NCI-H345 (cell line): ENCODE measurements at regions not wholly inside any gene's neighbourhood (a gene's known extent, or its start where the extent isn't known, plus 50 kb on each side); places are given as distances from the start of the nearest gene placed in this dataset.

Experiments used
- DNase-seq: peaks from one replicate; lab custom pipeline; 2025; lab: John Stamatoyannopoulos, UW

GRCh38 chr9:85428230-85428629, 313.5 kb downstream of the AGTPBP1 start:
- no peak for DNase-seq

GRCh38 chr9:85427772-85428171, 314.0 kb downstream of the AGTPBP1 start:
- DNase-seq: no peak

- DNase-seq: peak; percentile 47
Measured at GRCh38 chr9:85425153-85425611, 316.6 kb downstream of the AGTPBP1 start.

- no peak for DNase-seq
Measured at GRCh38 chr9:85423422-85423821, 318.3 kb downstream of the AGTPBP1 start.

- no peak for DNase-seq
Measured at GRCh38 chr9:85421641-85422040, 320.1 kb downstream of the AGTPBP1 start.

GRCh38 chr9:85420750-85421149, 321.0 kb downstream of the AGTPBP1 start:
- no peak for DNase-seq

- no peak for DNase-seq
Measured at GRCh38 chr9:85417674-85418073, 324.1 kb downstream of the AGTPBP1 start.

DNA sequence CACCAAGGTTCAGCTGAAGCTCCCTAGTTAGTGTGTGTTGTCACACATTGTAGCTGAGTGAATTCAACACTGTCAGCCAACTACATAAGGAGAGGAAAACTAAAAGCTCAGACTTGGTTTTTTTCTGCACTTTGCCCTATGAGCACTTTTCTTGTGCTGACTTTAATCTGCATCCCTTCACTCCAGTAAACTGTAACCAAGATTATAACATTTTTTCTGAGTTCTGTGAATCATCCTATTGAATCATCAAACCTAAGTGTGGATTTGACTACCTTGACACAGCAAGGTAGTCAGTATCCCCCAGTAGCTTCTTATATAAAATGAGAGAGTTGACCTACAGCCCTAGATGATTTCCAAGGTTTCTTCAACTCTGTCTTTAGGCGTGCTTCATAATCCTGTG, 325.0 kb downstream of the AGTPBP1 start:
- DNase-seq: no peak

GRCh38 chr9:85414390-85414789, 327.4 kb downstream of the AGTPBP1 start:
- DNase-seq: no peak

DNA sequence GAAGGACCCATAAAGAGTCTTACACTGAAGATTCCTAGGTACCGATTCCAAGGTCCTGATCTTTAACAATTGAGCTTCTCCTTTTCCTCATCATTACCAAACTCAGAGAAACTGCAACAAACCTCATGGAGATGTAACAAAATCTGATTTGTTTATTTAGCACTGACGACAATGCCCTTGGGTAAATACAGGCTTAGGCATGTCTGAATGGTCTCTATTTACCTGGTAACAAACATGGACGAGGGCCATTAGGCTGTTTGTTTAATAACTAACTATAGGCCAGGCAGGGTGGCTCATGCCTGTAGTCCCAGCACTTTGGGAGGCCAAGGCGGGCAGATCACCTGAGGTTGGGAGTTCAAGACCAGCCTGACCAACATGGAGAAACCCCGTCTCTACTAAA, 333.3 kb downstream of the AGTPBP1 start:
- DNase-seq: peak; percentile 9

DNA sequence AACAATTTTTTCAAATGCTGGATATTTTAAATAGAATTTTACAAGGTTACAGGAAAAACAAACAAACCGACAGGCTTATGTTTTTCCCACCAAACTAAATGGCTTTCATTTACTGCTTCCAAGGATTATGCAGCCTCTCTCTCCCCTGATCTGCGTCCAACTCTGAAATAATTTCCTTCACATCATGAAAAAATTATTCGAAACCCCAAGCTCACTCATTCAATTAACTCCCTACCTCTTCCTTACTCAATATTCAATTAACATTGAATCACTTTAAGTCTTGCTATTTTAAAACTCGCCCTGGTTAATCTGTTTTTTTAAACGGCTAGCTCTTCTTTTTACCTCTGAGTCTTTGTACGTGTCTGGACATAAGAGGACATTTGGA, 336.2 kb downstream of the AGTPBP1 start:
- DNase-seq: no peak

GRCh38 chr9:85404911-85405565, 336.7 kb downstream of the AGTPBP1 start:
- DNase-seq: no peak

- no peak for DNase-seq
Measured at GRCh38 chr9:85402551-85402950, 339.2 kb downstream of the AGTPBP1 start.

DNA sequence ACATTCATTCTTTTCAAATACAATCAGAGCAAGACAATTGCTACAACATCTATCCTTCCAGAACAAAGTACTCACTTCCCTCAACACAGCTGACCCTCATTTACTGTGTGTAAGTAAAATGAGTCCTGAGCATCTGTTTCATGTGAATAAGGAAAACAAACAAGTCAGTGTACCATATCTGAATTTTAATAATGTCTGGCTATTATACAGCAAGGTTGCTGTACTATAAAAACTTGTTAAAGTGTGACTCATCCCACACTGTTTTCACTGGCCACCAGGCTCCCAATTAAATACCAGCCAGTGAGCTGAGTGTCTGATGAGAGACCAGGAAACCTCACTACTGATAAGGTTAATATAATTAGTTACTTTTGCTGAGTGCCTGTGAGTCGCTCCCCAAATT, 339.8 kb downstream of the AGTPBP1 start:
- no peak for DNase-seq

- DNase-seq: no peak
Measured at GRCh38 chr9:85397005-85397404, 344.7 kb downstream of the AGTPBP1 start.

DNA sequence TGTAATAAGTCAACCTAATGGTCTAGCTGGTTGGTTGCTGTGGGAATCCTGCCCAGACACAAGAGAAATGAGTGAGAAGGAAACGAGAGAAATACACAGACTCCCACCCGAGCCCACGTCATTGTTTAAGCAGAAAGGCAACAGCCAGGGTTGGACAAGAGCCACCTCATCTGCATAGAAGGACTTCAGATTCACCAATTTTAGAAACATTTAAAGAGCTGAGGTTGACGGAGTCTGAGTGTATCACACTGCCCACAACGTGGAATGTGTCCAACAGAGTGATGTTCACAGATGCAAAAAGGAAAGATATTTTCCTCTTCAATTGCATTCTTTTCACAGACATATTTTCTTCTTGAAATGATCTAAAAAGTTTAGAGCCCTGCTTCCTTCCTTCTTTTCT, 349.5 kb downstream of the AGTPBP1 start:
- DNase-seq: no peak

DNA sequence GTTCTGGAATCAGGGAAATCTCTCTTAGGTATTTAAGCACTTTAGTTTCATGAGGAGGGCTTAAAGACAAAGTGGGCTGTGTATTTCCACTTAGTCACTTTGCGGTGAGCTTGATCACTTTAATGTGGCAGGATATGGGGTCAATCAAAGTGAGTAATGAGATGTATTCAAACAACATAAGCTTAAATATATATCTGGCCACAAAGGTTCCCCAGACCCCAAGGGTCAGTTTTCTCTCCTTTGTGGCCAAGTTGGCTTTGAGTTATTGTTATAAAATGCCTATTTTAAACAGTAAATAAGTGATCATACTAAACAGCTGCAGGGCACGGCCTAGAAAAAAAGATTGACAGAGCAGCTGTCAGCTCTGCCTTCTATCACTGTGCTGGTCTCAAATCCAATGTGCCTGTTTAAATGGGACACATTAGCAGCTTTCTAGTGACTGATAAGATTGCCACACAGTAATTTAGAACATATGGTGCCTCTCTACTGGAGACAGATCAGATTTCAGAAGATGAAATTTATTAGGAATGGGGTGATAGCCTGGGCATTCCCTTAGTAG, 363.9 kb downstream of the AGTPBP1 start:
- no peak for DNase-seq

DNA sequence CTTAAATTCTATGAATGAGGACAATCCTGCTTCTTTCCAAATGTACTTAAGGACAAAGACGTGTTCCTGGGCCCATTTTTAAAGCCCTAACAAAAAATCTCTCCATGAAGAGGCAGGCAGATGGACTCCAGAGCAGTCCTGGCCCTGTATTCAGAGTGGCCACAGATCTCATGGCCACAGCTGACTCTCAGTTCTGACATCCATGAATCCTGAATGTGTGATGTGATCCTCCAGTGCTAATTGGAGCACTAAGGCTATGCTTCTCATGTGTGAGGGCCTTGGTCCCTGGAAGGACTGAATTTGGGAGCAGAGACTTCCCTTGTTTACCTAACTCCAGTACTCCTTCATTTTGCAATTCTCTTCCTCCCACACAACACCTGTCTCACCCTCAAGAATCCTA, 373.0 kb downstream of the AGTPBP1 start:
- DNase-seq: no peak

GRCh38 chr9:85359161-85359560, 382.6 kb downstream of the AGTPBP1 start:
- no peak for DNase-seq

- DNase-seq: no peak
Measured at GRCh38 chr9:85349046-85349445, 392.7 kb downstream of the AGTPBP1 start.

GRCh38 chr9:85347541-85347940, 394.2 kb downstream of the AGTPBP1 start:
- no peak for DNase-seq

DNA sequence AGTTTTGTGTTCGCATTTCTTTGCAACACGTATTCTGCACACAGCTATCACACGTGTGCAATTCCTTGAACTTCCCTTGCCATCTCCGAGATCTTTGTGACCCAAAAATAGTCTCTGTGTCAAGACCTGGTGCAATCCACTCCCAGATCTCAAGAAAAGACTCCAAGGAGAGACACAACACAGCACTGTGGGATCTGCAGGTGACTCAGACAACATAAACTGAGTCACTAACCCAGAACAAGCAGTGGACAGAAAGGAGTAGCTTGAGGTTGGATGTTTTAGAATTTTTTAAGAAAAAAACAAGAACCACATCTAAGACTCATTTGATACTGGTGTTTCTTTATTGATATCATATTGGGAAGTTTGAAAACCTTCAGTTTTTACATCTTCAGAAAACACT, 396.9 kb downstream of the AGTPBP1 start:
- no peak for DNase-seq

DNA sequence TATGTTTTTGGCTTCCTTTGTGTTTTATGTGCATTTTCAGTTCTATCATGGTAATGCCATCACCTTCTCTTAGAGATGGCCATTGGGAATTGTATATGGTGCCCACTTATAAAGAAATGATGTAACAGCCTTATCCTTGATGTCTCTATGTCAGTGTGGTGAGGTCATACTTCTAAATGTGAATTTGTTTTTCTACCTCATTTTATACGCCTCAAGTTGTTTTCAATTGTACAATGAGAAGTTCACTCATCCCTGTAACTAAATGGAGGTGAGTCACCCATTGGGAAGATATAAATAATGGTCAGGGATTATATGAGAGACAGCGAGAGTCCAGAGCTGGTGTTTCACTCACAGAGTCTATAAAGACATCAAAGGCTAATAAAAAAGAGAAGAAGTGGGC, 402.4 kb downstream of the AGTPBP1 start:
- no peak for DNase-seq

DNA sequence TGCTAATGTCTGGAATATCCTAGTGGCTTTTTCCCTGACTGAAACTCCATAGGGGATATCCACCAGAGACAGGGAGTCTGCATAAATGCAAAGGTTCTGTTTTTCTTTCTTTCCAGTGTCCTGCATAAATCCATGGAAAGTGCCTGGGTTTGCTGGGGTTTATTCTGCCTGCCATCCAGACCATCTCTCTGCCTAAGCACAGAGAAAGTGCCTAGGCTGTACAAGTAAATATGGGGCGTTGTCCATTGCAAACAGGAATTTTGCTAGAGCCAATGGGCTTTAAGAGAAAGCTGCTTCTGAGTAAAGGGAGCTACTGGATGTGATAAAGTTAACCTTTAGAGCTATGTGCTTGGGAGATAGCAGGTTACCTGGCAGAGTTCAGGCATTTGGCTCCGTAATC, 407.5 kb downstream of the AGTPBP1 start:
- DNase-seq: no peak
